ENCODE measurements at regions not wholly inside any gene's neighbourhood (a gene's known extent, or its start where the extent isn't known, plus 50 kb on each side); places are given as distances from the start of the nearest gene placed in this dataset.

GRCh38 chr13:64819081-64819480 is 2411.1 kb downstream of the PCDH9 start:
- no peak for TF ChIP-seq PATZ1 (CRISPR knock-in tag; IDR thresholded peaks at IDR 0.05; ENCODE audit: borderline replicate concordance)
- no peak for TF ChIP-seq OSR1 (CRISPR knock-in tag; IDR thresholded peaks at IDR 0.05)
- TF ChIP-seq ZC3H10 (CRISPR knock-in tag; IDR thresholded peaks at IDR 0.05) = no peak
- TF ChIP-seq SNAI2 (CRISPR knock-in tag; IDR thresholded peaks at IDR 0.05) = no peak
- TF ChIP-seq CREB5 (CRISPR knock-in tag; IDR thresholded peaks at IDR 0.05; ENCODE audit: low read depth) = no peak
- TF ChIP-seq ZNF565 (CRISPR knock-in tag; conservative IDR thresholded peaks at IDR 0.05; ENCODE audit: low read depth) = no peak
